Kidney epithelial cell (primary cell): ENCODE measurements at regions not wholly inside any gene's neighbourhood (a gene's known extent, or its start where the extent isn't known, plus 50 kb on each side); places are given as distances from the start of the nearest gene placed in this dataset.
A peak's percentile ranks its signal among the peaks of the same experiment; 100 is the strongest.

Source experiments
- DNase-seq: peaks from one replicate; pipeline ENCODE4 v3.0.0-alpha.2; 2010; ENCODE audit warnings: low read depth
- H3K27me3 ChIP-seq: 2 replicates; pipeline ENCODE4 v1.6.0; 2011; ENCODE audit warnings: low read length; ENCODE audit not compliant: control insufficient read depth, insufficient read depth
- H3K36me3 ChIP-seq: 2 replicates; pipeline ENCODE4 v1.5.1; 2011; ENCODE audit warnings: low read length; ENCODE audit not compliant: control insufficient read depth, insufficient read depth
- H3K4me3 ChIP-seq: 2 replicates; pipeline ENCODE4 v1.5.1; 2011; ENCODE audit warnings: low read depth, mild to moderate bottlenecking, control low read depth, low read length
- TF ChIP-seq, protein P1 (sequence below): IDR thresholded peaks from 2 replicates; pipeline ENCODE4 v1.5.1; 2011; ENCODE audit warnings: mild to moderate bottlenecking, moderate library complexity, low read length, control low read depth, inconsistent platforms; ENCODE audit not compliant: insufficient read depth, poor library complexity, severe bottlenecking

DNA sequence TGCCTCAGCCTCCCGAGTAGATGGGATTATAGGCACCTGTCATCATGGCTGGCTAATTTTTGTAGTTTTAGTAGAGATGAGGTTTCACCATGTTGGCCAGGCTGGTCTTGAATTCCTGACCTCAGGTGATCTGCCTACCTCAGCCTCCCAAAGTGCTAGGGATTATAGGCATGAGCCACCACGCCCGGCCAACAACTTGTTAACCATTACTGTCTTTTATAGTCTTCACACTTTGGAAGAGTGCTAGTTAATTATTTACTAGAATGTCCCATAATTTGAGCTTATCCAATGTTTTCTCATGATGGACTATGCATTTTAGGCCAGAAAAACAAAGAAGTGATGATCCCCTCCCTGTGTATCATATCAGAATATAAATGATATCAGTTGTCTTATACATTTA lies 288.6 kb upstream of the CBLB start:
- TF ChIP-seq, protein P1, sequence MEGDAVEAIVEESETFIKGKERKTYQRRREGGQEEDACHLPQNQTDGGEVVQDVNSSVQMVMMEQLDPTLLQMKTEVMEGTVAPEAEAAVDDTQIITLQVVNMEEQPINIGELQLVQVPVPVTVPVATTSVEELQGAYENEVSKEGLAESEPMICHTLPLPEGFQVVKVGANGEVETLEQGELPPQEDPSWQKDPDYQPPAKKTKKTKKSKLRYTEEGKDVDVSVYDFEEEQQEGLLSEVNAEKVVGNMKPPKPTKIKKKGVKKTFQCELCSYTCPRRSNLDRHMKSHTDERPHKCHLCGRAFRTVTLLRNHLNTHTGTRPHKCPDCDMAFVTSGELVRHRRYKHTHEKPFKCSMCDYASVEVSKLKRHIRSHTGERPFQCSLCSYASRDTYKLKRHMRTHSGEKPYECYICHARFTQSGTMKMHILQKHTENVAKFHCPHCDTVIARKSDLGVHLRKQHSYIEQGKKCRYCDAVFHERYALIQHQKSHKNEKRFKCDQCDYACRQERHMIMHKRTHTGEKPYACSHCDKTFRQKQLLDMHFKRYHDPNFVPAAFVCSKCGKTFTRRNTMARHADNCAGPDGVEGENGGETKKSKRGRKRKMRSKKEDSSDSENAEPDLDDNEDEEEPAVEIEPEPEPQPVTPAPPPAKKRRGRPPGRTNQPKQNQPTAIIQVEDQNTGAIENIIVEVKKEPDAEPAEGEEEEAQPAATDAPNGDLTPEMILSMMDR, result no peak
- no peak overlapping the region for H3K4me3 ChIP-seq
- peak; percentile 7 for DNase-seq
- H3K36me3 ChIP-seq, result no peaks in the 10 kb centered on the region
- H3K27me3 ChIP-seq, result no peaks in the 10 kb centered on the region

- no peaks in the 10 kb centered on the region for H3K27me3 ChIP-seq
- no peak for DNase-seq
- H3K4me3 ChIP-seq, result no peak overlapping the region
- no peaks in the 10 kb centered on the region for H3K36me3 ChIP-seq
- TF ChIP-seq, protein P1, result no peak
Measured at GRCh38 chr3:106160396-106160795, 291.6 kb upstream of the CBLB start.

- no peaks in the 10 kb centered on the region for H3K36me3 ChIP-seq
- H3K4me3 ChIP-seq, result no peak overlapping the region
- TF ChIP-seq, protein P1, result no peak
- no peak for DNase-seq
- H3K27me3 ChIP-seq, result no peaks in the 10 kb centered on the region
Measured at GRCh38 chr3:106161246-106161645, 292.4 kb upstream of the CBLB start.

DNA sequence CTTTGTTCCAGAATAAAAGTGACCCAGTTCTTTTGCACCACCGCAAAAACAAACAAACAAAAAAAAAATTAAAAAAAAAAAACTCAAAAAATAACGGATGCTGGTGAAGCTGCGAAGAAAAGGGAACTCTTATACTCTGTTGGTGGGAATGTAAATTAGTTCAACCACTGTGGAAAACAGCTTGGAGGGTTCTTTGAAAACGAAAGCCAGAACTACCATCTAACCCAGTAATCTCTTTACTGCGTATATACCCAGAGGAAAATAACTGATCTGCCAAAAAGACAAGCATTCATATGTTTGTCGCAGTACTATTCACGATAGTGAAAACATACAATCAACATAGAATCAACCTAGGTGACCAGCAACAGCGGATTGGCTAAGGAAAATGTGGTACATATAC lies 298.9 kb upstream of the CBLB start:
- TF ChIP-seq, protein P1, result no peak
- Histone ChIP-seq H3K36me3 (no peaks in the 10 kb centered on the region), H3K27me3 (no peaks in the 10 kb centered on the region), H3K4me3 (no peak overlapping the region)
- no peak for DNase-seq

GRCh38 chr3:106168962-106169750 lies 300.3 kb upstream of the CBLB start:
- TF ChIP-seq, protein P1, result no peak
- no peak for DNase-seq
- Histone ChIP-seq H3K4me3 (no peak overlapping the region), H3K36me3 (no peaks in the 10 kb centered on the region), H3K27me3 (no peaks in the 10 kb centered on the region)

DNA sequence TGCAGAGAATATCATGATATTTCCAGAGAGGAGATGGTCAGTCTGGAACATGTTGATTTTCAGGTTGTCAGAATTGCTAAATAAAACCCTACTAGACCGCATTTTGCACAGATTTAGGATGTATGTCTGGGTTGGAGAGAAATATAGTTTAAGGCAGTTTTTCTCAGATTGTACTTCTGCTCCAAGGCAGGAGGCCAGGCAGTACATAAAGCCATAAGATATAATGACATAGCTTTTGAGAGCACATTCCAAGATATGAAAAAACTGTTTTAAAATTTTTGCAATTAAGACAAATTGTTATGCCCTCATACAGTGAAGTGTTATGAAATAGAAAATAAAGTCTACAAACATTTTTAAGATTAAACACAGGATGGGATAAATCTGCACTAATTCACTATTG lies 301.8 kb upstream of the CBLB start:
- no peak for DNase-seq
- TF ChIP-seq, protein P1, result no peak

More for the DNA sequence above, 301.8 kb upstream of the CBLB start:
- Histone ChIP-seq H3K4me3 (no peak overlapping the region), H3K36me3 (no peaks in the 10 kb centered on the region), H3K27me3 (no peaks in the 10 kb centered on the region)
